Heart left ventricle (tissue), 13 donors: ENCODE measurements at regions not wholly inside any gene's neighbourhood (a gene's known extent, or its start where the extent isn't known, plus 50 kb on each side); places are given as distances from the start of the nearest gene placed in this dataset.

Experiments used
- POLR2A ChIP-seq, 2 donors: fragments of 450-650 bp; IDR thresholded peaks; one replicate each; pipeline ENCODE4 v1.6.1; 2017; ENCODE audit warnings: antibody characterized with exemption in 2 of 2, mild to moderate bottlenecking in 2 of 2, moderate library complexity in 2 of 2
- TF ChIP-seq, protein P1 (sequence below), 12 donors: fragments of 200-600 bp; sonication (generic) in 4 of 12; IDR thresholded peaks; one replicate each; pipeline versions ENCODE4 v1.5.0 to v1.8.0; 2018 to 2022; ENCODE audit warnings: antibody characterized with exemption in 12 of 12, mild to moderate bottlenecking in 5 of 12
- donor health status: ischemic (EF 13 %, LVEDD 7.1; RV severe dilation, severe dysfunction).
- donor health status: DM: no; HTN: yes; CAD: no.
- donor health status: DM: no; HTN: no; CAD: no.
- donor health status: ischemic (EF 25% LVEDD 6.9; RV normal size, moderate dysfunction).
- donor health status: ischemic (EF 25% LVEDD 5.7; RV mildly dilated, moderate dysfunction).
- donor health status: ischemic (EF 35%, LVEDD 5.7; RV mildly dilated, moderate dysfunction).
- donor health status: nonischemic (EF 11% LVEDD 7.7; RV severe dilation, severe dysfunction).
- donor health status: DM: yes; HTN: yes; CAD: no.
- donor health status: PGD.
- donor health status: ischemic (EF 29% LVEDD 5.4; RV normal size, mild dysfunction).
- donor health status: nonischemic (EF 23%, LVEDD 6.1; RV moderate dilation, normal function).

DNA sequence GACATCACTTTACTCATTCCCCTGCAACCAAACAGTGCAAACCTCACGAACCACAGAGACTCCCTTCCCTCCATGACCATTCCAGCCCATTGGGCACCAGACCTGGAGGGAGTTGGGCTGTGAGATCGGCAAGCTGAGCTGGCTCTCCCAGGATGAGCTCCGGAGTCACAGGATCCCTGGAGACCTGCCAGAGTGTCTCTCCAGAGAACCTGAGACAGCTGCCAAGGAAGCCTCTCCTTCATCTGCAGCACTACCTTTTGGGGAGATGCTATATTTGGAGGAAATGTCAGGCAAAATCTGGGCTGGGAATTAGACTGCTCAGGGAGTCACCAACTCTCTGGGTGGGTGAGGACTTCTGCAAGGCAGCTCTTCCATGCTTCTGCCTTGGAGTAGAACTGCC, 417.4 kb downstream of the TNS1 start:
- TF ChIP-seq, protein P1, sequence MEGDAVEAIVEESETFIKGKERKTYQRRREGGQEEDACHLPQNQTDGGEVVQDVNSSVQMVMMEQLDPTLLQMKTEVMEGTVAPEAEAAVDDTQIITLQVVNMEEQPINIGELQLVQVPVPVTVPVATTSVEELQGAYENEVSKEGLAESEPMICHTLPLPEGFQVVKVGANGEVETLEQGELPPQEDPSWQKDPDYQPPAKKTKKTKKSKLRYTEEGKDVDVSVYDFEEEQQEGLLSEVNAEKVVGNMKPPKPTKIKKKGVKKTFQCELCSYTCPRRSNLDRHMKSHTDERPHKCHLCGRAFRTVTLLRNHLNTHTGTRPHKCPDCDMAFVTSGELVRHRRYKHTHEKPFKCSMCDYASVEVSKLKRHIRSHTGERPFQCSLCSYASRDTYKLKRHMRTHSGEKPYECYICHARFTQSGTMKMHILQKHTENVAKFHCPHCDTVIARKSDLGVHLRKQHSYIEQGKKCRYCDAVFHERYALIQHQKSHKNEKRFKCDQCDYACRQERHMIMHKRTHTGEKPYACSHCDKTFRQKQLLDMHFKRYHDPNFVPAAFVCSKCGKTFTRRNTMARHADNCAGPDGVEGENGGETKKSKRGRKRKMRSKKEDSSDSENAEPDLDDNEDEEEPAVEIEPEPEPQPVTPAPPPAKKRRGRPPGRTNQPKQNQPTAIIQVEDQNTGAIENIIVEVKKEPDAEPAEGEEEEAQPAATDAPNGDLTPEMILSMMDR (IDR thresholded peaks at IDR 0.05): no peak
- TF ChIP-seq POLR2A (IDR thresholded peaks at IDR 0.05): no peak
